ENCODE measurements at regions not wholly inside any gene's neighbourhood (a gene's known extent, or its start where the extent isn't known, plus 50 kb on each side); places are given as distances from the start of the nearest gene placed in this dataset.

DNA sequence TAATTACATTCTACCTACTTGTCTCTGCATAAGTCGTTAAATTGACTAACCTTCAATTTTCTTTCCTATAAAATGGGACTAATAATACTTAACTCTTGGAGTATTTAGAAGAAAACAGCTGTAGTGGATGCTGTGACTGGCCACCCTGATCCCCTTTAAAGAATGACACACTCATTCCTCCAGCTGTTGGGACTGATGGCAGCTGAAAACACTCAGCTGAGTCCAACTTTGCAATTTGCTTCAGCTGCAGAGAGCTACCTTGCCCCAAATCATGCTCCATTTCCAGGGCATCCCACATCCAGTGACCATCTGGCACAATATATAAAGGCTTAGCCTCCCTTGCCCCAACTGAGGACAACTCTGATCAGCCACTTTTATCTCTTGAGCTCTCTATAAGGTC lies 89.1 kb downstream of the MID1IP1 start:
- Histone ChIP-seq H3K9ac (ENCODE audit: insufficient read length, low read depth) (no peak overlapping the region), H3K4me1 (ENCODE audit: insufficient read depth, insufficient read length) (no peaks in the 10 kb centered on the region), H3K9me3 (ENCODE audit: insufficient read depth, low read length) (no peaks in the 10 kb centered on the region), H3K4me3 (ENCODE audit: insufficient read length, low read depth) (no peak overlapping the region), H3K36me3 (ENCODE audit: insufficient read depth, insufficient read length, low read length) (no peaks in the 10 kb centered on the region), H3K27me3 (ENCODE audit: insufficient read depth, insufficient read length) (no peaks in the 10 kb centered on the region)
- no peak for DNase-seq (ENCODE audit: low read depth, low spot score)
- TF ChIP-seq YY1 (IDR thresholded peaks at IDR 0.05; ENCODE audit: insufficient read depth, insufficient read length), result no peak

- DNase-seq (ENCODE audit: low read depth, low spot score), result no peak
- H3K27me3 ChIP-seq (ENCODE audit: insufficient read depth, insufficient read length), result no peaks in the 10 kb centered on the region
- no peaks in the 10 kb centered on the region for H3K36me3 ChIP-seq (ENCODE audit: insufficient read depth, insufficient read length, low read length)
- H3K4me1 ChIP-seq (ENCODE audit: insufficient read depth, insufficient read length), result no peaks in the 10 kb centered on the region
- no peaks in the 10 kb centered on the region for H3K9me3 ChIP-seq (ENCODE audit: insufficient read depth, low read length)
- TF ChIP-seq YY1 (IDR thresholded peaks at IDR 0.05; ENCODE audit: insufficient read depth, insufficient read length) (no peak), ZNF274 (IDR thresholded peaks at IDR 0.05; ENCODE audit: low read depth, low read length) (no peak), SUZ12 (IDR thresholded peaks at IDR 0.05; ENCODE audit: extremely low read depth, insufficient read depth, insufficient read length) (no peak)
- no peak overlapping the region for H3K9ac ChIP-seq (ENCODE audit: insufficient read length, low read depth)
- no peak overlapping the region for H3K4me3 ChIP-seq (ENCODE audit: insufficient read length, low read depth)
Observed at GRCh38 chrX:38890963-38891362, 89.7 kb downstream of the MID1IP1 start.

- H3K9ac ChIP-seq (ENCODE audit: insufficient read length, low read depth), result no peak overlapping the region
- no peak for DNase-seq (ENCODE audit: low read depth, low spot score)
- H3K36me3 ChIP-seq (ENCODE audit: insufficient read depth, insufficient read length, low read length), result no peaks in the 10 kb centered on the region
- no peaks in the 10 kb centered on the region for H3K4me1 ChIP-seq (ENCODE audit: insufficient read depth, insufficient read length)
- TF ChIP-seq YY1 (IDR thresholded peaks at IDR 0.05; ENCODE audit: insufficient read depth, insufficient read length), result no peak
- no peak for TF ChIP-seq SUZ12 (IDR thresholded peaks at IDR 0.05; ENCODE audit: extremely low read depth, insufficient read depth, insufficient read length)
- no peak for TF ChIP-seq ZNF274 (IDR thresholded peaks at IDR 0.05; ENCODE audit: low read depth, low read length)
- H3K9me3 ChIP-seq (ENCODE audit: insufficient read depth, low read length), result no peaks in the 10 kb centered on the region
- H3K27me3 ChIP-seq (ENCODE audit: insufficient read depth, insufficient read length), result no peaks in the 10 kb centered on the region
- no peak overlapping the region for H3K4me3 ChIP-seq (ENCODE audit: insufficient read length, low read depth)
Observed at GRCh38 chrX:38891641-38892413, 90.6 kb downstream of the MID1IP1 start.

- DNase-seq (ENCODE audit: low read depth, low spot score), result no peak
- no peaks in the 10 kb centered on the region for H3K9me3 ChIP-seq (ENCODE audit: insufficient read depth, low read length)
- no peak overlapping the region for H3K9ac ChIP-seq (ENCODE audit: insufficient read length, low read depth)
- TF ChIP-seq ZNF274 (IDR thresholded peaks at IDR 0.05; ENCODE audit: low read depth, low read length) (no peak), SUZ12 (IDR thresholded peaks at IDR 0.05; ENCODE audit: extremely low read depth, insufficient read depth, insufficient read length) (no peak), YY1 (IDR thresholded peaks at IDR 0.05; ENCODE audit: insufficient read depth, insufficient read length) (no peak)
- no peaks in the 10 kb centered on the region for H3K4me1 ChIP-seq (ENCODE audit: insufficient read depth, insufficient read length)
- H3K4me3 ChIP-seq (ENCODE audit: insufficient read length, low read depth), result no peak overlapping the region
- H3K27me3 ChIP-seq (ENCODE audit: insufficient read depth, insufficient read length), result no peaks in the 10 kb centered on the region
- H3K36me3 ChIP-seq (ENCODE audit: insufficient read depth, insufficient read length, low read length), result no peaks in the 10 kb centered on the region
Observed at GRCh38 chrX:38893441-38893840, 92.2 kb downstream of the MID1IP1 start.

DNA sequence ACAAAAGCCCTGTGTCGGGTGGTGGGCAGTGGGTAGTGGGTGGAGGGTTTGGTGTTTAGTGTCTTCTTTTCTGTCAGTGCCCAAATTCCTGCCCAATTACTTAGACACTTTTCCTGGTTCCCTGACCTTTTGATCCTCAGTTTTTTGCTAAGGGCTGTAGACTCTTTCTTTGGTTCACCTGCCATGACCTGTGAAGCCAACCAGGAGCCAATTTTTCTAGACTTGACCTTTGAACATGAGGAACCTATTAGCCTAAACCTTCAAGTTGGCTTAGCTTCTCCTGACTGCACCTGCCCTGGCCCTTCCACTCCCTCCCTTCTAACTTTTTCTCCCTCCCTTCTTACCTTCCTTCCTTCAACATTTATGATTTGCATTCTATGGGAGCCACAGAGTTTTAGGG lies 94.5 kb downstream of the MID1IP1 start:
- Histone ChIP-seq H3K9me3 (ENCODE audit: insufficient read depth, low read length) (no peaks in the 10 kb centered on the region), H3K27me3 (ENCODE audit: insufficient read depth, insufficient read length) (no peaks in the 10 kb centered on the region), H3K4me1 (ENCODE audit: insufficient read depth, insufficient read length) (no peaks in the 10 kb centered on the region), H3K36me3 (ENCODE audit: insufficient read depth, insufficient read length, low read length) (no peaks in the 10 kb centered on the region), H3K9ac (ENCODE audit: insufficient read length, low read depth) (no peak overlapping the region), H3K4me3 (ENCODE audit: insufficient read length, low read depth) (no peak overlapping the region)
- DNase-seq (ENCODE audit: low read depth, low spot score), result no peak
- no peak for TF ChIP-seq YY1 (IDR thresholded peaks at IDR 0.05; ENCODE audit: insufficient read depth, insufficient read length)
- no peak for TF ChIP-seq ZNF274 (IDR thresholded peaks at IDR 0.05; ENCODE audit: low read depth, low read length)
- no peak for TF ChIP-seq SUZ12 (IDR thresholded peaks at IDR 0.05; ENCODE audit: extremely low read depth, insufficient read depth, insufficient read length)

DNA sequence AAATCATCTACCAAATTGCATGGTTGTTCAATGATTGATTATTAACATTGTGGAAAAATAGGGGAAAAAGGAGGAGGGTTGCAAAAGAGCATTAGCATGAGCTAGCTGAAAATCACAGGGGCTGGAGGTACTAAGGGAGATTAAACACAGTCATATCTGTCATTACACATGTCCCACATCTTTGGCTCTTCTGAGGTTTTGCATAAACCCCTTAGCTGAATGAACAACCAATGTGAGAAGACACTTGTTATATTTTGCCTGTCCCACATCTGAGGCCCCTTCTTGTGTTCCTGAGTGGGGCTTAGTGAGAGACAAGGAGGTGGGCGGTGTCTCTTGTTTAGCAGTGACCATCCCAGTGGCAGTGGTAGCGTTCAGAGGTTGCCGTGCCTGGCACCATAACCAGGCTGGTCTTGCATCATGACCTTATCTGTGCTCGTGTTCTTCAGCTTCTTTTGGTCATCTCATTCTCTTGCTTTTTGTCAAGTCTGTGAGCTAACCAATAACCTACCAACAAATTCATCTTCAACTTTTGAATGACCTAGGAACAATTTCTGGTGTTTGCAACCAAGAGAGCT lies 95.6 kb downstream of the MID1IP1 start:
- no peak overlapping the region for H3K4me3 ChIP-seq (ENCODE audit: insufficient read length, low read depth)
- no peaks in the 10 kb centered on the region for H3K36me3 ChIP-seq (ENCODE audit: insufficient read depth, insufficient read length, low read length)
- no peaks in the 10 kb centered on the region for H3K9me3 ChIP-seq (ENCODE audit: insufficient read depth, low read length)
- H3K4me1 ChIP-seq (ENCODE audit: insufficient read depth, insufficient read length), result no peaks in the 10 kb centered on the region
- H3K27me3 ChIP-seq (ENCODE audit: insufficient read depth, insufficient read length), result no peaks in the 10 kb centered on the region
- no peak for DNase-seq (ENCODE audit: low read depth, low spot score)
- no peak overlapping the region for H3K9ac ChIP-seq (ENCODE audit: insufficient read length, low read depth)
- TF ChIP-seq SUZ12 (IDR thresholded peaks at IDR 0.05; ENCODE audit: extremely low read depth, insufficient read depth, insufficient read length), result no peak
- TF ChIP-seq ZNF274 (IDR thresholded peaks at IDR 0.05; ENCODE audit: low read depth, low read length), result no peak
- TF ChIP-seq YY1 (IDR thresholded peaks at IDR 0.05; ENCODE audit: insufficient read depth, insufficient read length), result no peak

- Histone ChIP-seq H3K27me3 (ENCODE audit: insufficient read depth, insufficient read length) (no peaks in the 10 kb centered on the region), H3K36me3 (ENCODE audit: insufficient read depth, insufficient read length, low read length) (no peaks in the 10 kb centered on the region), H3K4me1 (ENCODE audit: insufficient read depth, insufficient read length) (no peaks in the 10 kb centered on the region), H3K9ac (ENCODE audit: insufficient read length, low read depth) (no peak overlapping the region), H3K4me3 (ENCODE audit: insufficient read length, low read depth) (no peak overlapping the region), H3K9me3 (ENCODE audit: insufficient read depth, low read length) (no peaks in the 10 kb centered on the region)
- DNase-seq (ENCODE audit: low read depth, low spot score), result no peak
- TF ChIP-seq ZNF274 (IDR thresholded peaks at IDR 0.05; ENCODE audit: low read depth, low read length), result no peak
- TF ChIP-seq SUZ12 (IDR thresholded peaks at IDR 0.05; ENCODE audit: extremely low read depth, insufficient read depth, insufficient read length), result no peak
- TF ChIP-seq YY1 (IDR thresholded peaks at IDR 0.05; ENCODE audit: insufficient read depth, insufficient read length), result no peak
Observed at GRCh38 chrX:38898261-38898660, 97.0 kb downstream of the MID1IP1 start.

All from NT2/D1 (cell line).